Thyroid gland (tissue), 4 donors: ENCODE measurements at regions not wholly inside any gene's neighbourhood (a gene's known extent, or its start where the extent isn't known, plus 50 kb on each side); places are given as distances from the start of the nearest gene placed in this dataset.

ENCODE experiments used
- POLR2A ChIP-seq, 2 donors: fragments of 450-650 bp; IDR thresholded peaks; one replicate each; pipeline ENCODE4 v1.6.1; 2017; ENCODE audit warnings: antibody characterized with exemption in 2 of 2, mild to moderate bottlenecking in 2 of 2, moderate library complexity in 1 of 2
- TF ChIP-seq, protein P1 (sequence below), 6 experiments: fragments of 200-600 bp in 3 of 6; fragments of 450-650 bp in 3 of 6; sonication (generic) in 3 of 6; IDR thresholded peaks; one replicate each; pipeline ENCODE4 v1.5.1; 2016 to 2019; ENCODE audit warnings: antibody characterized with exemption in 6 of 6, mild to moderate bottlenecking in 2 of 6, inconsistent platforms in 1 of 6, moderate library complexity in 1 of 6

DNA sequence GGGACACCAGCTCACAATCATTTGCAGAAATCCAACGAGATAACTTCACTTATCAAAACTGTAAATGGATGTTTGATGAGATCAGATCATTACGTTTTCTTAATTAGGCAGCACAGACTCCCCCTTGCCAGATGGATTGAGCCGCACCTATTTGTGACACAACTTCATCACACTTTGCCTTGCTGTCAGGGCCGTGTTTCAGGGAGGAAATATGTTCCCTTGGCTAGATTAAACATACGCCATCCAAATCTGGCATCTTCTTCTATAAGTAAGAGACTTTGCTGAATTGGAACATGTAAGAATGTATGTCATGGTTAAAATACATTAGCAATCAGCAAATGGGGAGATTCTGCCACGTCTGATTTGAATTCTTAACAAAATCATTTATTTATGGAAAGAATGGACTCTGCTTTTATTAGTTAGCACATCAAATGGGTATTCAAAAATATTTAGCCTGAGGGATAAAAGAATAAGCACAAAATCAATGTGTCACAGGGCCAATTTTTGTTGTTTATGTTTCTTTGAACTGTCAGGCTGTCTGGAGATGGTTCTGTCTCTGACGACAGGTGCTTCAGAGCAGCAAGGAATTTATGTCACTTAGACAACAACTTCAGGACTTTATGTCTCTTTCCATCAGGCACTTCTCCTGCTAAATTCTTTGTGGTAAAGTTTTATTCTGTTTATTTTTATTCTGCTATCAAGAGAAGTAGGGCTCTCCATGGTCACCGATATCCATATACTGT, 326.1 kb upstream of the NCAM1 start:
- TF ChIP-seq, protein P1, sequence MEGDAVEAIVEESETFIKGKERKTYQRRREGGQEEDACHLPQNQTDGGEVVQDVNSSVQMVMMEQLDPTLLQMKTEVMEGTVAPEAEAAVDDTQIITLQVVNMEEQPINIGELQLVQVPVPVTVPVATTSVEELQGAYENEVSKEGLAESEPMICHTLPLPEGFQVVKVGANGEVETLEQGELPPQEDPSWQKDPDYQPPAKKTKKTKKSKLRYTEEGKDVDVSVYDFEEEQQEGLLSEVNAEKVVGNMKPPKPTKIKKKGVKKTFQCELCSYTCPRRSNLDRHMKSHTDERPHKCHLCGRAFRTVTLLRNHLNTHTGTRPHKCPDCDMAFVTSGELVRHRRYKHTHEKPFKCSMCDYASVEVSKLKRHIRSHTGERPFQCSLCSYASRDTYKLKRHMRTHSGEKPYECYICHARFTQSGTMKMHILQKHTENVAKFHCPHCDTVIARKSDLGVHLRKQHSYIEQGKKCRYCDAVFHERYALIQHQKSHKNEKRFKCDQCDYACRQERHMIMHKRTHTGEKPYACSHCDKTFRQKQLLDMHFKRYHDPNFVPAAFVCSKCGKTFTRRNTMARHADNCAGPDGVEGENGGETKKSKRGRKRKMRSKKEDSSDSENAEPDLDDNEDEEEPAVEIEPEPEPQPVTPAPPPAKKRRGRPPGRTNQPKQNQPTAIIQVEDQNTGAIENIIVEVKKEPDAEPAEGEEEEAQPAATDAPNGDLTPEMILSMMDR (IDR thresholded peaks at IDR 0.05), result no peak
- TF ChIP-seq POLR2A (IDR thresholded peaks at IDR 0.05), result no peak
